ENCODE measurements at regions not wholly inside any gene's neighbourhood (a gene's known extent, or its start where the extent isn't known, plus 50 kb on each side); places are given as distances from the start of the nearest gene placed in this dataset.
"Not testable (repeated sequence)": the region's sequence is repeated elsewhere in the genome, so short reads cannot be mapped to it uniquely, and the experiment has no call there.

DNA sequence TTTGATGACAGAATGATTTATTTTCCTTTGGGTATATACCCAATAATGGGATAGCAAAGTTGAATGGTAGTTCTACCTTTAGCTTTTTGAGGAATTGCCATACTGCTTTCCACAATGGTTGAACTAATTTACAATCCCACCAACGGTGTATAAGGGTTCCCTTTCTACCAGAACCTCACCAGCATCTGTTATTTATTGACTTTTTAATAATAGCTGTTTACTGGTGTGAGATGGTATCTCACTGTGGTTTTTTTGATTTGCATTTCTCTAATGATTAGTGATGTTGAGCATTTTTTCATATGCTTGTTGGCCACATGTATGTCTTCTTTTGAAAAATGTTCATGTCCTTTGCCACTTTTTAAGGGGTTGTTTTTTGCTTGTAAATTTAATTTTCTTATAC lies 370.3 kb upstream of the SYNCRIP start:
- TF ChIP-seq, protein P1, sequence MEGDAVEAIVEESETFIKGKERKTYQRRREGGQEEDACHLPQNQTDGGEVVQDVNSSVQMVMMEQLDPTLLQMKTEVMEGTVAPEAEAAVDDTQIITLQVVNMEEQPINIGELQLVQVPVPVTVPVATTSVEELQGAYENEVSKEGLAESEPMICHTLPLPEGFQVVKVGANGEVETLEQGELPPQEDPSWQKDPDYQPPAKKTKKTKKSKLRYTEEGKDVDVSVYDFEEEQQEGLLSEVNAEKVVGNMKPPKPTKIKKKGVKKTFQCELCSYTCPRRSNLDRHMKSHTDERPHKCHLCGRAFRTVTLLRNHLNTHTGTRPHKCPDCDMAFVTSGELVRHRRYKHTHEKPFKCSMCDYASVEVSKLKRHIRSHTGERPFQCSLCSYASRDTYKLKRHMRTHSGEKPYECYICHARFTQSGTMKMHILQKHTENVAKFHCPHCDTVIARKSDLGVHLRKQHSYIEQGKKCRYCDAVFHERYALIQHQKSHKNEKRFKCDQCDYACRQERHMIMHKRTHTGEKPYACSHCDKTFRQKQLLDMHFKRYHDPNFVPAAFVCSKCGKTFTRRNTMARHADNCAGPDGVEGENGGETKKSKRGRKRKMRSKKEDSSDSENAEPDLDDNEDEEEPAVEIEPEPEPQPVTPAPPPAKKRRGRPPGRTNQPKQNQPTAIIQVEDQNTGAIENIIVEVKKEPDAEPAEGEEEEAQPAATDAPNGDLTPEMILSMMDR (conservative IDR thresholded peaks at IDR 0.05; ENCODE audit: low read length): not testable (repeated sequence)
- not testable (repeated sequence) for TF ChIP-seq EZH2phosphoT487 (IDR thresholded peaks at IDR 0.05; ENCODE audit: borderline replicate concordance, low read depth, low read length)

Measured in OCI-LY7 (cell line).